ENCODE measurements at regions not wholly inside any gene's neighbourhood (a gene's known extent, or its start where the extent isn't known, plus 50 kb on each side); places are given as distances from the start of the nearest gene placed in this dataset.

GRCh38 chr9:25935188-25935587, 256.9 kb upstream of the TUSC1 start:
- no peak for DNase-seq
- CTCF ChIA-PET, result no interaction called here
- POLR2A ChIA-PET, result no interaction called here
- H3K4me1 Mint-ChIP-seq, result no peaks in the 10 kb centered on the region
- no peak overlapping the region for H3K4me3 Mint-ChIP-seq
- H3K36me3 Mint-ChIP-seq (ENCODE audit: low read depth), result no peaks in the 10 kb centered on the region
- no peak overlapping the region for H3K27ac Mint-ChIP-seq
- peaks cover 12% of the 10 kb centered on the region for H3K9me3 Mint-ChIP-seq
- H3K27me3 Mint-ChIP-seq, result no peaks in the 10 kb centered on the region

DNA sequence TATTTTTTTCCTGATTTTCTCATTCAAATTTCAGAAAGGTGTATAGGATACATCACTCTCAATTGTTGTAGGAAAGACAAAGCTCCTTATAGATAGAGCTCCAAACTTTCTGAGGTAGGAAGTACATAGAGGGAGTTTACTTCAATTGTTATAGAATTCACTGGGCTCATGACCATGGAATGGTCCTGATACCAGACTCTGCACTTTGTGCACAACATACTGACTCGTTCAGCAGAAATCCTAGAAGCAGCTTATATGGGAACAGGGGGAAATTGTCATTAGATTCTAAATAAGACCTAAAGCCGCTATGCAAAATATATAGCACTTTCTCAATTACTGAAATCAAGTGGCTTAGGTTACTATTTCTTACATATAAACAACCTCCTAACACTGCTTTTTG, 240.5 kb upstream of the TUSC1 start:
- DNase-seq, result no peak
- no peaks in the 10 kb centered on the region for H3K27me3 Mint-ChIP-seq
- H3K27ac Mint-ChIP-seq, result no peak overlapping the region
- H3K36me3 Mint-ChIP-seq (ENCODE audit: low read depth), result no peaks in the 10 kb centered on the region
- H3K4me3 Mint-ChIP-seq, result no peak overlapping the region
- peaks cover 20% of the 10 kb centered on the region for H3K9me3 Mint-ChIP-seq
- H3K4me1 Mint-ChIP-seq, result no peaks in the 10 kb centered on the region
- ChIA-PET POLR2A (no interaction called here), CTCF (no interaction called here)

DNA sequence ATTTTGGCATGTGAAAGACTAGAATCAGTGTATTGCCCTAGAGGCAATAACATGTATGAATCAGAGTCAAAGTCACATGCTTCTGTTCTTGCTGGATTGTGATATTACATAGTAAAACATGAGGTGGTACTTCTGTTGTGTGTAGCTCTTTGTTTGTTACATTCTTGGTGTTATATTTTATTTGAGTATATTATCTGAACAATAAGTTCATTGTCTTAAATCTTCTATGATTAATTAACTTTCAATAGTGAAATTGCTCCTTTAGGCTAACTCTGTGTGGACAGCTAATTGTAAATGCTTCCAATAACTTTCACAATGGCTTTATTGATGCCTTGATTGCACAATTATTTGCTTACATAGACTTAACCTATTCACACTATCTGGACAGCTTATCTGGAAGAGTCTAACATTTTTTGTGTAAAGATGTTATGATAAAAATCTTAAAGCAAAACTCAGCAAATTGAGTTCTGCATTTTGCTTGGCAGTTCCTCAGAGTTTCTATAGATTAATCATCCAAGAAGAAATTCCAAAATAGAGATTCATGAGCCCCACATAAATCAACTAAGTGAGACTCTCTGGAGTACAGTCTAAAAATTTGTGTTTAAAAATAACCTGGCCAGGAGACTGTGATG, 239.6 kb upstream of the TUSC1 start:
- POLR2A ChIA-PET, result no interaction called here
- H3K27ac Mint-ChIP-seq, result no peak overlapping the region
- peaks cover 14% of the 10 kb centered on the region for H3K9me3 Mint-ChIP-seq
- H3K27me3 Mint-ChIP-seq, result no peaks in the 10 kb centered on the region
- H3K36me3 Mint-ChIP-seq (ENCODE audit: low read depth), result no peaks in the 10 kb centered on the region
- no peaks in the 10 kb centered on the region for H3K4me1 Mint-ChIP-seq
- DNase-seq, result no peak
- no peak overlapping the region for H3K4me3 Mint-ChIP-seq
- CTCF ChIA-PET, result no interaction called here

GRCh38 chr9:25913806-25914205, 235.6 kb upstream of the TUSC1 start:
- H3K27ac Mint-ChIP-seq, result no peak overlapping the region
- no peaks in the 10 kb centered on the region for H3K36me3 Mint-ChIP-seq (ENCODE audit: low read depth)
- no peak for DNase-seq
- ChIA-PET CTCF (no interaction called here), POLR2A (no interaction called here)
- H3K4me1 Mint-ChIP-seq, result no peaks in the 10 kb centered on the region
- H3K4me3 Mint-ChIP-seq, result no peak overlapping the region
- peaks cover 14% of the 10 kb centered on the region for H3K9me3 Mint-ChIP-seq
- H3K27me3 Mint-ChIP-seq, result no peaks in the 10 kb centered on the region

- H3K4me3 Mint-ChIP-seq, result no peak overlapping the region
- peaks cover 22% of the 10 kb centered on the region for H3K9me3 Mint-ChIP-seq
- ChIA-PET CTCF (no interaction called here), POLR2A (no interaction called here)
- H3K27me3 Mint-ChIP-seq, result no peaks in the 10 kb centered on the region
- H3K4me1 Mint-ChIP-seq, result no peaks in the 10 kb centered on the region
- H3K27ac Mint-ChIP-seq, result no peak overlapping the region
- no peaks in the 10 kb centered on the region for H3K36me3 Mint-ChIP-seq (ENCODE audit: low read depth)
- no peak for DNase-seq
Measured at GRCh38 chr9:25904701-25905100, 226.5 kb upstream of the TUSC1 start.

- Mint-ChIP-seq H3K4me3 (no peak overlapping the region), H3K4me1 (no peaks in the 10 kb centered on the region), H3K27ac (no peak overlapping the region), H3K9me3 (peaks cover 22% of the 10 kb centered on the region), H3K36me3 (ENCODE audit: low read depth) (no peaks in the 10 kb centered on the region), H3K27me3 (no peaks in the 10 kb centered on the region)
- no peak for DNase-seq
- ChIA-PET POLR2A (no interaction called here), CTCF (no interaction called here)
Measured at GRCh38 chr9:25891527-25891926, 213.3 kb upstream of the TUSC1 start.

DNA sequence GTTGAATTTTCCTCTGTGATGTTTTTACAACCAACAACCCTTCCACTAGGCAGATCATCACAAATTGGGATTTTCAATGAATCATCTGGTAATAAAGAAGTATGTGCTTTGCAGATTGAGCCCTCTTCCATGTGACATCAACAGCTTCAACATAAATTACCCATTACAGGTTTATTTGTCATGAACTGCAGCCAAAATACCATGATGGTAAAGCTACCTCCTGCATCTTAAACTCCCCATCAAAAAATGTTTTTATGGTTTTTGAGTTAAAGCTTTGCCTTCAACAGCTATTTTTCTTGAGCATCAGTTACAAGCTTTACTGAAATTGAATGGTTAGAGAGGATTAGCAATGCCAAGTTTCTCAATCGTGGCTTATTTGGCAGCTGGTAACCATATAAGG, 211.4 kb upstream of the TUSC1 start:
- POLR2A ChIA-PET, result no interaction called here
- no peak overlapping the region for H3K4me3 Mint-ChIP-seq
- no peak overlapping the region for H3K27ac Mint-ChIP-seq
- DNase-seq, result no peak
- H3K9me3 Mint-ChIP-seq, result peaks cover 15% of the 10 kb centered on the region
- CTCF ChIA-PET, result no interaction called here
- H3K36me3 Mint-ChIP-seq (ENCODE audit: low read depth), result no peaks in the 10 kb centered on the region
- no peaks in the 10 kb centered on the region for H3K27me3 Mint-ChIP-seq
- no peaks in the 10 kb centered on the region for H3K4me1 Mint-ChIP-seq

DNA sequence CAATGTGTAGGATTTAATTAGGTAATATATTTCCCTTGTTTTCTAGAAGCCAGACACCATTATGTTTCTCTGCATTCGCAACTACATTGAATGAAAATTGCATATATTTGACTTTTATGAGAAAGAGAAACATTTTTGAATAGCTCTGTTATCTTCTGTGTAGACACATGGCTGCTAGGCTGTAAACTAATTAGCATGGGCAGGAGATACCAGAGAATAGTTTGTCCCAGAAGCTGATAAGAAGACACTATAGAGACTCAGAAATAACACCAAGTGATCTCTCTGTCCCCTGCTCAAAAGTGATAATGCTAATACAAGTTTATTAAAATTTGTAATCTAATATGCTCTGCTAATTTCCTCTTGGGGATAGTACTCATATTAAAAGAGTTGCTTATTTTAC, 198.0 kb upstream of the TUSC1 start:
- Mint-ChIP-seq H3K27me3 (no peaks in the 10 kb centered on the region), H3K4me1 (no peaks in the 10 kb centered on the region), H3K9me3 (no peaks in the 10 kb centered on the region), H3K27ac (no peak overlapping the region), H3K36me3 (ENCODE audit: low read depth) (no peaks in the 10 kb centered on the region), H3K4me3 (no peak overlapping the region)
- CTCF ChIA-PET, result no interaction called here
- no peak for DNase-seq
- POLR2A ChIA-PET, result no interaction called here

DNA sequence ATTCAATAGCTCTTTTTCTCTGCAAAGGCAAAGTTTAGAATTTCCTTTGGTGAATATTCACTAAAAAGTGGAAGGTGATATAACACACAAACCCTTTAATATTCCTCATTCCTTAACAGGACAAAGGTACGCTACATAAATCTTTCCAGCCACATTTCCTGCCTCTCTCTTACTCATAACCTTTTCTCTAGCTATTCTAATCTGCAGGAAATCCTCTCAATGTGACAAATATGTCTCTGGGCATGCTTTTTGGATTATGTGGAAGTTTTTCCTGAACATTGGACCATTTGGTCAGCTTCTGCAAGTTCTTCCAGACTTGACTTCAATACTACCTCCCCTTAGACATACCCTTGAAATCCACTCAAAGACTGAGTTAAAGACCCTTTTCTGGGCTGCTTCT, 186.3 kb upstream of the TUSC1 start:
- Mint-ChIP-seq H3K4me3 (no peak overlapping the region), H3K27ac (no peak overlapping the region), H3K4me1 (no peaks in the 10 kb centered on the region), H3K9me3 (peaks cover 10% of the 10 kb centered on the region), H3K36me3 (ENCODE audit: low read depth) (no peaks in the 10 kb centered on the region), H3K27me3 (no peaks in the 10 kb centered on the region)
- ChIA-PET POLR2A (interaction anchor here (0.6 kb wide), 1 partner anchor 10 kb away, joined by 3 read pairs; no protein-coding TSS in a partner anchor), CTCF (no interaction called here)
- no peak for DNase-seq

GRCh38 chr9:25861421-25861820, 183.2 kb upstream of the TUSC1 start:
- Mint-ChIP-seq H3K27me3 (no peaks in the 10 kb centered on the region), H3K4me3 (no peak overlapping the region), H3K4me1 (no peaks in the 10 kb centered on the region)

GRCh38 chr9:25857147-25857546, 178.9 kb upstream of the TUSC1 start:
- no peak overlapping the region for H3K27ac Mint-ChIP-seq
- ChIA-PET POLR2A (no interaction called here), CTCF (no interaction called here)
- no peaks in the 10 kb centered on the region for H3K4me1 Mint-ChIP-seq
- peaks cover 14% of the 10 kb centered on the region for H3K9me3 Mint-ChIP-seq
- H3K4me3 Mint-ChIP-seq, result no peak overlapping the region
- DNase-seq, result no peak
- H3K36me3 Mint-ChIP-seq (ENCODE audit: low read depth), result no peaks in the 10 kb centered on the region
- H3K27me3 Mint-ChIP-seq, result no peaks in the 10 kb centered on the region

More at GRCh38 chr9:25861421-25861820, 183.2 kb upstream of the TUSC1 start:
- DNase-seq, result no peak
- ChIA-PET CTCF (no interaction called here), POLR2A (no interaction called here)
- no peaks in the 10 kb centered on the region for H3K36me3 Mint-ChIP-seq (ENCODE audit: low read depth)
- H3K9me3 Mint-ChIP-seq, result peaks cover 6% of the 10 kb centered on the region
- no peak overlapping the region for H3K27ac Mint-ChIP-seq

GRCh38 chr9:25850803-25851202, 172.6 kb upstream of the TUSC1 start:
- Mint-ChIP-seq H3K4me3 (no peak overlapping the region), H3K27me3 (no peaks in the 10 kb centered on the region), H3K27ac (no peak overlapping the region), H3K36me3 (ENCODE audit: low read depth) (no peaks in the 10 kb centered on the region), H3K4me1 (no peaks in the 10 kb centered on the region), H3K9me3 (peaks cover 14% of the 10 kb centered on the region)
- DNase-seq, result no peak
- CTCF ChIA-PET, result no interaction called here
- POLR2A ChIA-PET, result no interaction called here

DNA sequence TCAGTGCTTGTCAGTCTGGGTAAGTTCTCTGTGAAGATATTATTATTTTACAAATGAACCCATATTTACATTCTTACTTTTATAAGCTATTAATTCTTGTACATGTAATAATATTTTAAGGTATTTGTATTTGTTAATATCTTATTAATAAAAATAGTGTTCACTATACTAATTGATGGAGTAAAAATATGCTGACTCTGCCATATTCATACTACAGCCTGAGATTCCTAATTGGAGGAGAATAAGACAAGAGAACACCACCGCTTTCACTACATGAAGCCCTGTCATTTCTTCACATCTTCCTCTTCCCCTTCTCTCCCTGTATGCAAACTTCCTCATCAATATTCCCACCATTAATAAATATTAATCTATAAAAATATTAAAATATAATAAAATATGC, 167.6 kb upstream of the TUSC1 start:
- H3K27me3 Mint-ChIP-seq, result no peaks in the 10 kb centered on the region
- H3K4me1 Mint-ChIP-seq, result no peaks in the 10 kb centered on the region
- no peak overlapping the region for H3K4me3 Mint-ChIP-seq
- DNase-seq, result no peak
- no peaks in the 10 kb centered on the region for H3K36me3 Mint-ChIP-seq (ENCODE audit: low read depth)
- no peak overlapping the region for H3K27ac Mint-ChIP-seq
- ChIA-PET CTCF (no interaction called here), POLR2A (no interaction called here)
- peaks cover 7% of the 10 kb centered on the region for H3K9me3 Mint-ChIP-seq

- no peaks in the 10 kb centered on the region for H3K36me3 Mint-ChIP-seq (ENCODE audit: low read depth)
- no peaks in the 10 kb centered on the region for H3K27me3 Mint-ChIP-seq
- no peak overlapping the region for H3K4me3 Mint-ChIP-seq
- no peaks in the 10 kb centered on the region for H3K4me1 Mint-ChIP-seq
- POLR2A ChIA-PET, result no interaction called here
- no peak overlapping the region for H3K27ac Mint-ChIP-seq
- no peak for DNase-seq
- CTCF ChIA-PET, result no interaction called here
- peaks cover 8% of the 10 kb centered on the region for H3K9me3 Mint-ChIP-seq
Measured at GRCh38 chr9:25830381-25830780, 152.1 kb upstream of the TUSC1 start.

- ChIA-PET CTCF (interaction anchor here (0.7 kb wide), 1 partner anchor 828 kb away, joined by 5 read pairs; no protein-coding TSS in a partner anchor), POLR2A (no interaction called here)
- Mint-ChIP-seq H3K36me3 (ENCODE audit: low read depth) (no peaks in the 10 kb centered on the region), H3K27me3 (no peaks in the 10 kb centered on the region), H3K4me3 (no peak overlapping the region), H3K4me1 (no peaks in the 10 kb centered on the region), H3K27ac (no peak overlapping the region), H3K9me3 (peaks cover 21% of the 10 kb centered on the region)
- no peak for DNase-seq
Measured at GRCh38 chr9:25827626-25828025, 149.4 kb upstream of the TUSC1 start.

Data from activated CD4-positive, alpha-beta memory T cell treated with anti-CD3 and anti-CD28 coated beads, Interleukin-2, amount 10 ng/mL, durations not matched to agents 7 days and 5 days (primary cell).